H1 (cell line): ENCODE measurements at regions not wholly inside any gene's neighbourhood (a gene's known extent, or its start where the extent isn't known, plus 50 kb on each side); places are given as distances from the start of the nearest gene placed in this dataset.

Experiments used
- CTCF ChIA-PET: fragments of 300-600 bp; sonication (Branson Sonifier 250); formaldehyde crosslinking; loops from one replicate; lab custom pipeline; 2021; ENCODE audit not compliant: partially characterized antibody; lab: Charles Lee
- POLR2A ChIA-PET: fragments of 300-600 bp; sonication (Branson Sonifier 250); formaldehyde crosslinking; loops from one replicate; lab custom pipeline; 2021; ENCODE audit warnings: inconsistent platforms; ENCODE audit not compliant: partially characterized antibody; lab: Charles Lee
- DNase-seq, 2 experiments: peaks; one replicate each; pipeline versions ENCODE4 v3.0.0 to v3.0.0-alpha.2; 2010 to 2022; ENCODE audit warnings: low spot score in 2 of 2, low read depth in 1 of 2, mixed read lengths in 1 of 2
- FAIRE-seq: peaks from 2 replicates; lab custom pipeline; 2011; peaks lifted over from hg19 to GRCh38; lab: Jason Lieb, UNC
- H2AFZ ChIP-seq: 2 replicates; pipeline ENCODE4 v1.8.1; 2012; ENCODE audit warnings: low read length, inconsistent platforms
- H2AK5ac ChIP-seq: 2 replicates; pipeline ENCODE4 v1.6.1; 2013; ENCODE audit warnings: low read depth, low read length
- H2BK120ac ChIP-seq: replicated peaks from 2 replicates; pipeline ENCODE3; 2013; ENCODE audit warnings: low read depth, low read length, inconsistent platforms
- H2BK12ac ChIP-seq: 2 replicates; pipeline ENCODE4 v1.6.1; 2013; ENCODE audit warnings: low read depth, low read length
- H2BK15ac ChIP-seq: 2 replicates; pipeline ENCODE4 v1.6.1; 2013; ENCODE audit warnings: low read length
- H2BK20ac ChIP-seq: 2 replicates; pipeline ENCODE4 v1.6.1; 2013; ENCODE audit warnings: low read length
- H2BK5ac ChIP-seq: 2 replicates; pipeline ENCODE4 v1.6.1; 2013; ENCODE audit warnings: low read depth, low read length
- H3K14ac ChIP-seq: 2 replicates; pipeline ENCODE4 v1.6.1; 2013; ENCODE audit warnings: inconsistent platforms; ENCODE audit not compliant: insufficient read length
- H3K18ac ChIP-seq: 2 replicates; pipeline ENCODE4 v1.6.1; 2013; ENCODE audit warnings: low read length; ENCODE audit errors: extremely low read depth
- H3K23ac ChIP-seq: 2 replicates; pipeline ENCODE4 v1.6.1; 2013; ENCODE audit warnings: inconsistent platforms; ENCODE audit not compliant: insufficient read length
- H3K23me2 ChIP-seq: 2 replicates; pipeline ENCODE4 v1.6.1; 2013; ENCODE audit warnings: low read depth, low read length
- H3K27ac ChIP-seq: 2 replicates; pipeline ENCODE4 v1.6.1; 2011; ENCODE audit warnings: low read depth, low read length, inconsistent platforms
- H3K27me3 ChIP-seq, 4 experiments: replicated peaks in 1 of 4; 1 replicate in 1 of 4; 2 replicates in 3 of 4; pipeline versions ENCODE4 v1.6.1 to v1.8.1; 2011 to 2013; ENCODE audit warnings: low read length in 3 of 4, mild to moderate bottlenecking in 3 of 4, inconsistent platforms in 2 of 4, mixed read lengths in 2 of 4, moderate library complexity in 1 of 4; ENCODE audit not compliant: control insufficient read depth in 3 of 4, insufficient read depth in 3 of 4; ENCODE audit errors: extremely low read depth in 1 of 4
- H3K36me3 ChIP-seq, 4 experiments: 2 replicates each; pipeline versions ENCODE4 v1.6.1 to v1.8.1; 2011 to 2013; ENCODE audit warnings: mild to moderate bottlenecking in 4 of 4, low read length in 3 of 4, moderate library complexity in 2 of 4, control low read depth in 1 of 4, inconsistent platforms in 1 of 4; ENCODE audit not compliant: insufficient read depth in 4 of 4, control insufficient read depth in 2 of 4
- H3K4ac ChIP-seq: replicated peaks from 2 replicates; pipeline ENCODE3; 2013; ENCODE audit warnings: low read length, low read depth, mixed read lengths, inconsistent platforms; ENCODE audit not compliant: insufficient read length
- H3K4me1 ChIP-seq, 4 experiments: replicated peaks in 1 of 4; 1 replicate in 1 of 4; 2 replicates in 3 of 4; pipeline versions ENCODE4 v1.6.1 to v1.8.1; 2011 to 2013; ENCODE audit warnings: low read length in 3 of 4, inconsistent platforms in 2 of 4, mixed read lengths in 1 of 4; ENCODE audit not compliant: insufficient read depth in 4 of 4, control insufficient read depth in 3 of 4
- H3K4me2 ChIP-seq, 2 experiments: 2 replicates each; pipeline versions ENCODE4 v1.6.1 to v1.8.1; 2011 to 2013; ENCODE audit warnings: low read depth in 2 of 2, low read length in 2 of 2, control low read depth in 1 of 2, inconsistent platforms in 1 of 2, mild to moderate bottlenecking in 1 of 2; ENCODE audit not compliant: insufficient read depth in 1 of 2
- H3K4me3 ChIP-seq, 4 experiments: fragments of 200-600, 300-600 bp in 1 of 4; sonication (generic), shearing (Covaris generic), sonication (Bioruptor Twin) in 1 of 4; 2 replicates each; pipeline versions ENCODE4 v1.5.1 to v1.8.1; 2011 to 2016; ENCODE audit warnings: low read length in 4 of 4, low read depth in 3 of 4, control low read depth in 2 of 4, inconsistent platforms in 2 of 4, mild to moderate bottlenecking in 2 of 4, mixed read lengths in 1 of 4, moderate library complexity in 1 of 4; ENCODE audit not compliant: insufficient read depth in 2 of 4; ENCODE audit errors: extremely low read depth in 1 of 4
- H3K56ac ChIP-seq: replicated peaks from 2 replicates; pipeline ENCODE3; 2013; ENCODE audit warnings: low read depth, mild to moderate bottlenecking, mixed read lengths, low read length, inconsistent platforms; ENCODE audit not compliant: insufficient read length
- H3K79me1 ChIP-seq: 2 replicates; pipeline ENCODE4 v1.6.1; 2013; ENCODE audit warnings: low read depth, low read length, control low read depth
- H3K79me2 ChIP-seq, 2 experiments: 2 replicates each; pipeline versions ENCODE4 v1.6.1 to v1.8.1; 2012 to 2013; ENCODE audit warnings: low read length in 2 of 2, mild to moderate bottlenecking in 2 of 2, inconsistent platforms in 1 of 2; ENCODE audit not compliant: insufficient read depth in 2 of 2, control insufficient read depth in 1 of 2
- H3K9ac ChIP-seq, 4 experiments: replicated peaks in 1 of 4; 1 replicate in 1 of 4; 2 replicates in 3 of 4; pipeline versions ENCODE4 v1.6.1 to v1.8.1; 2011 to 2013; ENCODE audit warnings: low read depth in 3 of 4, low read length in 3 of 4, control low read depth in 2 of 4, mild to moderate bottlenecking in 2 of 4, moderate library complexity in 2 of 4, inconsistent platforms in 1 of 4; ENCODE audit errors: extremely low read depth in 1 of 4
- H3K9me3 ChIP-seq, 2 experiments: 2 replicates each; pipeline versions ENCODE4 v1.6.1 to v1.8.1; 2012 to 2013; ENCODE audit warnings: mild to moderate bottlenecking in 2 of 2, moderate library complexity in 2 of 2, control low read depth in 1 of 2, inconsistent platforms in 1 of 2, low read depth in 1 of 2, low read length in 1 of 2, mixed read lengths in 1 of 2; ENCODE audit not compliant: insufficient read depth in 2 of 2
- H4K20me1 ChIP-seq, 2 experiments: replicated peaks in 1 of 2; 2 replicates each; pipeline versions ENCODE3 to v1.8.1; 2011 to 2013; ENCODE audit warnings: inconsistent platforms in 2 of 2, low read length in 2 of 2, mild to moderate bottlenecking in 1 of 2; ENCODE audit not compliant: insufficient read depth in 2 of 2, control insufficient read depth in 1 of 2
- H4K5ac ChIP-seq: 2 replicates; pipeline ENCODE4 v1.6.1; 2013; ENCODE audit warnings: low read length, low read depth, mixed read lengths, inconsistent platforms; ENCODE audit not compliant: insufficient read length
- H4K8ac ChIP-seq: 2 replicates; pipeline ENCODE4 v1.8.0; 2013; ENCODE audit warnings: mild to moderate bottlenecking, moderate library complexity, low read length, inconsistent platforms; ENCODE audit not compliant: insufficient read depth; ENCODE audit errors: extremely low read depth
- H4K91ac ChIP-seq: replicated peaks from 2 replicates; pipeline ENCODE3; 2013; ENCODE audit warnings: low read length, mixed read lengths, inconsistent platforms; ENCODE audit not compliant: insufficient read length
- CTCF ChIP-seq, 3 experiments: IDR thresholded peaks; 1 replicate in 2 of 3; 2 replicates in 1 of 3; pipeline versions ENCODE4 v1.5.1 to v1.6.1; 2011; ENCODE audit warnings: low read length in 3 of 3, mild to moderate bottlenecking in 3 of 3, inconsistent platforms in 2 of 3, low read depth in 1 of 3, moderate library complexity in 1 of 3; ENCODE audit not compliant: insufficient read depth in 1 of 3; ENCODE audit errors: control extremely low read depth in 1 of 3
- EP300 ChIP-seq, 2 experiments: IDR thresholded peaks; 1 replicate in 1 of 2; 2 replicates in 1 of 2; pipeline ENCODE4 v1.6.1; 2011 to 2012; ENCODE audit warnings: low read depth in 2 of 2, low read length in 2 of 2, mild to moderate bottlenecking in 2 of 2, borderline replicate concordance in 1 of 2, inconsistent platforms in 1 of 2, moderate library complexity in 1 of 2
- HDAC2 ChIP-seq, 2 experiments: fragments of 300-600 bp in 1 of 2; sonication (generic) in 1 of 2; IDR thresholded peaks; 2 replicates each; pipeline ENCODE4 v1.6.1; 2011 to 2012; ENCODE audit warnings: low read depth in 2 of 2, low read length in 2 of 2, mild to moderate bottlenecking in 2 of 2, moderate library complexity in 2 of 2, borderline replicate concordance in 1 of 2, inconsistent platforms in 1 of 2
- MAFK ChIP-seq: IDR thresholded peaks from 2 replicates; pipeline ENCODE4 v1.6.1; 2012; ENCODE audit warnings: low read depth, mild to moderate bottlenecking, improper control_type of control experiment, low read length
- RNF2 ChIP-seq: fragments of 200-900, 300-1000 bp; sonication (generic); IDR thresholded peaks from 2 replicates; pipeline ENCODE4 v1.7.1; 2016; ENCODE audit warnings: borderline replicate concordance, low read depth, mild to moderate bottlenecking, antibody characterized with exemption, low read length; ENCODE audit not compliant: poor library complexity, severe bottlenecking; ENCODE audit errors: missing control alignments
- RXRA ChIP-seq: IDR thresholded peaks from 2 replicates; pipeline ENCODE4 v1.6.1; 2011; ENCODE audit warnings: low read depth, mild to moderate bottlenecking, low read length, moderate library complexity; ENCODE audit not compliant: insufficient read depth
- TAF7 ChIP-seq: optimal IDR thresholded peaks from 2 replicates; pipeline ENCODE3; 2011; ENCODE audit warnings: low read depth, mild to moderate bottlenecking, inconsistent platforms, low read length, moderate library complexity, borderline replicate concordance
- WGBS, 2 experiments: shearing (Covaris generic) in 1 of 2; methylation state at CpG; one replicate each; pipeline versions ENCODE4 v1.1.6 to v1.1.7; 2013 to 2015; ENCODE audit warnings: low lambda C conversion rate in 2 of 2, mixed read lengths in 2 of 2, inconsistent platforms in 1 of 2, low coverage in 1 of 2, missing lambda C conversion rate in 1 of 2; ENCODE audit not compliant: insufficient replicate concordance in 2 of 2, insufficient coverage in 1 of 2, insufficient read length in 1 of 2; ENCODE audit errors: extremely low coverage in 1 of 2, missing lambda C conversion rate in 1 of 2; 5-methylcytosine and 5-hydroxymethylcytosine counted together

- Histone ChIP-seq H3K14ac (no peak overlapping the region), H2BK15ac (no peak overlapping the region), H3K36me3 (no peaks in the 10 kb centered on the region), H3K4me3 (no peak overlapping the region), H3K9me3 (no peaks in the 10 kb centered on the region), H3K4me1 (no peaks in the 10 kb centered on the region), H3K79me2 (no peaks in the 10 kb centered on the region), H2BK12ac (no peak overlapping the region), H3K27me3 (no peaks in the 10 kb centered on the region), H3K4me2 (no peak overlapping the region), H4K8ac (no peak overlapping the region), H3K56ac (no peak overlapping the region), H2AFZ (no peak overlapping the region), H4K5ac (no peak overlapping the region), H3K18ac (no peak overlapping the region), H3K9ac (no peak overlapping the region), H2BK5ac (no peak overlapping the region), H4K20me1 (no peaks in the 10 kb centered on the region), H3K23me2 (no peaks in the 10 kb centered on the region), H2BK20ac (no peak overlapping the region), H3K27ac (no peak overlapping the region), H2AK5ac (no peak overlapping the region), H3K23ac (no peak overlapping the region), H2BK120ac (no peak overlapping the region), H3K79me1 (no peaks in the 10 kb centered on the region), H3K4ac (no peak overlapping the region), H4K91ac (no peak overlapping the region)
- POLR2A ChIA-PET = no interaction called here
- no peak for DNase-seq
- CTCF ChIA-PET = no interaction called here
- no peak for FAIRE-seq
- 83% methylated on average over 2 of the region's 2 CpGs; no CpG with 5 or more reads in 1 of the 2 experiments for WGBS, 2 experiments
- TF ChIP-seq TAF7 (no peak), RXRA (no peak), EP300 (IDR thresholded peaks at IDR 0.05; ENCODE audit: borderline replicate concordance in 1 of 2, low read depth in 2 of 2, low read length in 2 of 2) (no peak), MAFK (peak; percentile 73), RNF2 (no peak), HDAC2 (IDR thresholded peaks at IDR 0.05; ENCODE audit: borderline replicate concordance in 1 of 2, low read depth in 2 of 2, low read length in 2 of 2) (no peak), CTCF (IDR thresholded peaks at IDR 0.05; ENCODE audit: control extremely low read depth in 1 of 3, insufficient read depth in 1 of 3, low read depth in 1 of 3, low read length in 3 of 3) (no peak)
These were observed 119.0 kb upstream of the OR13H1 start for GRCh38 chrX:131424895-131425294.
